ENCODE measurements at regions not wholly inside any gene's neighbourhood (a gene's known extent, or its start where the extent isn't known, plus 50 kb on each side); places are given as distances from the start of the nearest gene placed in this dataset.

GRCh38 chr6:71720705-71721104, 165.6 kb upstream of the RIMS1 start:
- TF ChIP-seq POLR2A (IDR thresholded peaks at IDR 0.05; ENCODE audit: low read depth, low read length): no peak
- TF ChIP-seq CTCF (IDR thresholded peaks at IDR 0.05; ENCODE audit: extremely low read depth in 1 of 2, insufficient read depth in 1 of 2, low read depth in 1 of 2, low read length in 2 of 2): no peak
- no peak for TF ChIP-seq FOS (IDR thresholded peaks at IDR 0.05; ENCODE audit: borderline replicate concordance, insufficient read depth, low read length)
- TF ChIP-seq EZH2 (IDR thresholded peaks at IDR 0.05; ENCODE audit: borderline replicate concordance, low read depth, low read length, severe bottlenecking): no peak
- TF ChIP-seq JUN (IDR thresholded peaks at IDR 0.05; ENCODE audit: borderline replicate concordance, insufficient read depth, insufficient read length, low read depth): no peak
